ENCODE measurements at regions not wholly inside any gene's neighbourhood (a gene's known extent, or its start where the extent isn't known, plus 50 kb on each side); places are given as distances from the start of the nearest gene placed in this dataset.

DNA sequence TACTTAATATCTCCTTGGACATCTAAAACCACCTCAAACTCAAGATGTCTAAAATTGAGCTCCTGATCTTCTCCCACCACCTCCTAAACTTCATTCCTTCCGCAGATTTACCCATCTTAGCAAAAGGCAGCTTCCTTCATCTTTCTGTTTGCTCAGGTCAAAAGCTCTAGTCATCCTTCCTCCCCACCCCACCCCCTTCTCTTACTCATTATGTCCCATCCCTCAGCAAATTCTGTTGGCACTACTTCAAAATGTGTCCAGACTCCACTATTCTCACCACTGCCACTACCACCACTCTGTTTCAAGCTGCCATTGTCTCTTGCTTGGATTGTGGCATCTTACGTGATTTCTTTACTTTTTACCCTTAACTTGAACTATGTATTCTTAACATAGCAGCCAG lies 59.2 kb upstream of the ZDHHC17 start:
- H3K27ac Mint-ChIP-seq: no peak overlapping the region
- no peak overlapping the region for H3K4me3 Mint-ChIP-seq
- peaks cover 27% of the 10 kb centered on the region for H3K4me1 Mint-ChIP-seq (ENCODE audit: low read depth)
- intact Hi-C loops (cut with micrococcal nuclease): no loop called here
- H3K27me3 Mint-ChIP-seq: no peaks in the 10 kb centered on the region
- H3K36me3 Mint-ChIP-seq (ENCODE audit: low read depth): no peaks in the 10 kb centered on the region
- H3K9me3 Mint-ChIP-seq: no peaks in the 10 kb centered on the region

- Mint-ChIP-seq H3K27ac (no peak overlapping the region), H3K4me1 (ENCODE audit: low read depth) (peaks cover 27% of the 10 kb centered on the region), H3K4me3 (no peak overlapping the region), H3K36me3 (ENCODE audit: low read depth) (no peaks in the 10 kb centered on the region), H3K27me3 (no peaks in the 10 kb centered on the region), H3K9me3 (no peaks in the 10 kb centered on the region)
- intact Hi-C loops (cut with micrococcal nuclease): no loop called here
Measured at GRCh38 chr12:76706101-76706500, 57.8 kb upstream of the ZDHHC17 start.

- Mint-ChIP-seq H3K4me1 (ENCODE audit: low read depth) (peaks cover 27% of the 10 kb centered on the region), H3K27me3 (no peaks in the 10 kb centered on the region), H3K4me3 (no peak overlapping the region), H3K9me3 (no peaks in the 10 kb centered on the region), H3K27ac (no peak overlapping the region), H3K36me3 (ENCODE audit: low read depth) (no peaks in the 10 kb centered on the region)
- intact Hi-C loops (cut with micrococcal nuclease): no loop called here
Measured at GRCh38 chr12:76706761-76707160, 57.2 kb upstream of the ZDHHC17 start.

DNA sequence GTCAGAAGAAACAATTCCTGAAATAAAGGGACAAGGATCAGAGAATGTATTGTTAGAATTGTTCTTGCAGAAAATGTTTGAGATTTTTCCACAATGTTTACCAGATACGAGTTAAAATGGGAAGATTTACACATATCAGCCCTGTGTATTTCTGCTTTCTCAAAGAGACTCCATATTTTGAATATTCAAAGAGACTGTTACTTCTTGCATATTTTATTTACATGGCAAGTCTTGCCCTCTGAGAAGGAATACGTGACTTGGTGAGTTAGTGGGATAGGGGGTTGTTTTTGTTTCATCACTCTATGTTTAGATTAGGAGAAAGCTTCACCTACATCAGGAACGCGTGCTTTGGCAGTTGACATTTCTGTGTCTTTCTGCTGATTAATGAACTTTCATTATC lies 56.1 kb upstream of the ZDHHC17 start:
- intact Hi-C loops (cut with micrococcal nuclease): no loop called here
- H3K9me3 Mint-ChIP-seq: no peaks in the 10 kb centered on the region
- no peaks in the 10 kb centered on the region for H3K36me3 Mint-ChIP-seq (ENCODE audit: low read depth)
- H3K27me3 Mint-ChIP-seq: no peaks in the 10 kb centered on the region
- no peak overlapping the region for H3K27ac Mint-ChIP-seq
- H3K4me1 Mint-ChIP-seq (ENCODE audit: low read depth): peaks cover 27% of the 10 kb centered on the region
- H3K4me3 Mint-ChIP-seq: no peak overlapping the region

- H3K4me3 Mint-ChIP-seq: no peak overlapping the region
- intact Hi-C loops (cut with micrococcal nuclease): no loop called here
- no peaks in the 10 kb centered on the region for H3K9me3 Mint-ChIP-seq
- no peaks in the 10 kb centered on the region for H3K27me3 Mint-ChIP-seq
- no peaks in the 10 kb centered on the region for H3K36me3 Mint-ChIP-seq (ENCODE audit: low read depth)
- peaks cover 27% of the 10 kb centered on the region for H3K4me1 Mint-ChIP-seq (ENCODE audit: low read depth)
- no peak overlapping the region for H3K27ac Mint-ChIP-seq
Measured at GRCh38 chr12:76708296-76708695, 55.6 kb upstream of the ZDHHC17 start.

DNA sequence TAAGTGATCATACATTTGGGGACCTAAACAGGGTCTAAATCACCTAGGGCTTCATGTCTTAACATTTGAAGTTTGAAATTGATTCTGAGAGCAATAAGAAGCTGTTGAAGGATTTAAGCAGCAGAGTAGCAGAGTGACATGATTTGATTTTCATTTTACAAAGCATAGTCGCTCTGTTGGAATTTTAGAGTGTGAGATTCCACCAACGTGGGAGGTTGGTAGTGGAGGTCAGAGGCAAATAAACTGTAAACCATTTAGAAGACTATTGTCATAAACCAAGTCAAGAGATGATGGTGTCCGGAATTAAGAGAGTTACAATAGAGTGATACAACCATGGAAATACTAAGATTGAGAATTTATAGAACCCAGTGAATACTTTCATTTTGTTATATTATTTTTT lies 52.7 kb upstream of the ZDHHC17 start:
- no peaks in the 10 kb centered on the region for H3K27me3 Mint-ChIP-seq
- intact Hi-C loops (cut with micrococcal nuclease): no loop called here
- H3K4me3 Mint-ChIP-seq: no peak overlapping the region
- H3K27ac Mint-ChIP-seq: no peak overlapping the region
- no peaks in the 10 kb centered on the region for H3K9me3 Mint-ChIP-seq
- H3K36me3 Mint-ChIP-seq (ENCODE audit: low read depth): no peaks in the 10 kb centered on the region
- peaks cover 2% of the 10 kb centered on the region for H3K4me1 Mint-ChIP-seq (ENCODE audit: low read depth)

DNA sequence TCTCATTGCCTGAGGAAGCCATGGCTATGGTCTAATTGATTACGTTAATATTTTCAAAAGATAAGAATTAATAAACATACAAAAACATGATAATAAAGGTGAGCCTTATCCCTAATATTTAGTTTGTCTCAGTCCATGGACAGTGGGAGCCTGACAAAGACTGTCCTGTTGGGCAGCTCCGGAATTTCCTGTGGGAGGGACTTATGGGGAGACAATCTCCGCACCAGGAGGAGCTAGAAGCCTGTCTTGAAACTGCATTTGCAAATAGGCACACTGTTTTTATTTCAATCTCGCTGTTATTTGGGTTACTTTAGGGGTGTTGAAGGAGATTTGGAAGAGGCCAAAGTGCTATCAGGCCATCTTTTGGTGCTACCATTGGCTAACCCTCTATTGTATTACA lies 50.8 kb upstream of the ZDHHC17 start:
- Mint-ChIP-seq H3K27ac (no peak overlapping the region), H3K9me3 (no peaks in the 10 kb centered on the region), H3K36me3 (ENCODE audit: low read depth) (no peaks in the 10 kb centered on the region), H3K4me1 (ENCODE audit: low read depth) (no peaks in the 10 kb centered on the region), H3K4me3 (no peak overlapping the region), H3K27me3 (no peaks in the 10 kb centered on the region)
- intact Hi-C loops (cut with micrococcal nuclease): no loop called here

DNA sequence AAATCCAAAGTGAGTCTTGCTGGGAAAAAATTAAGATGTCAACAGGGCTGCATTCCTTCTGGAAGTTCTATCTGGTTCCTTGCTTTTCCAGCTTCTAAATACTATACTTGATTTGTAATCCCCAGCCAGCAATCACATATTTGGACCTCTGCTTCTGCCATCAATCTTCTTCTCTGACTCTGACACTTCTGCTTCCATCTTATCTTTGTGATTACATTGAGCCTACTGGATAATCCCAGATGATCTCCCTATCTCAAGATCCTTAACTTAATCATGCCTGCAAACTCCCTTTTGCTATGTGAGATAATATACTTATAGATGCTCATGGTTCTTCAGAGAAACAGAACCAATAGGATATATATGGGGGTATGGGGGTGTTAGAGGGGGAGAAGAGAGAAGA lies 49.9 kb upstream of the ZDHHC17 start:
- H3K9me3 Mint-ChIP-seq: no peaks in the 10 kb centered on the region
- no peaks in the 10 kb centered on the region for H3K27me3 Mint-ChIP-seq
- no peaks in the 10 kb centered on the region for H3K4me1 Mint-ChIP-seq (ENCODE audit: low read depth)
- no peaks in the 10 kb centered on the region for H3K36me3 Mint-ChIP-seq (ENCODE audit: low read depth)
- H3K27ac Mint-ChIP-seq: no peak overlapping the region
- intact Hi-C loops (cut with micrococcal nuclease): no loop called here
- no peak overlapping the region for H3K4me3 Mint-ChIP-seq

Data from dendritic cell treated with granulocyte-macrophage colony-stimulating factor and Interleukin-4, amounts not matched to agents 40 ng/mL and 50 ng/mL, for 4 days (primary cell).